WTC11 (cell line): ENCODE measurements at regions not wholly inside any gene's neighbourhood (a gene's known extent, or its start where the extent isn't known, plus 50 kb on each side); places are given as distances from the start of the nearest gene placed in this dataset.

Source experiments
- ATAC-seq: fragments of 200-7000 bp; cut with Tn5 transposase; 2 replicates; pipeline ENCODE4 v1.10.0; 2021; ENCODE audit warnings: mild to moderate bottlenecking, moderate library complexity
- CTCF ChIA-PET: fragments of 300-600 bp; sonication (Branson Sonifier 250); formaldehyde crosslinking; loops from one replicate; lab custom pipeline; 2021; ENCODE audit warnings: antibody characterized with exemption; lab: Charles Lee
- POLR2A ChIA-PET: fragments of 350-600 bp; sonication (Branson Sonifier 250); formaldehyde crosslinking; loops from one replicate; lab custom pipeline; 2021; ENCODE audit warnings: antibody characterized with exemption; lab: Charles Lee
- DNase-seq: peaks from one replicate; pipeline ENCODE4 v3.0.0; 2021; ENCODE audit warnings: low spot score
- H3K27ac Mint-ChIP-seq: 2 replicates; pipeline ENCODE4 v1.8.0; 2021; ENCODE audit warnings: mixed read lengths
- H3K27me3 Mint-ChIP-seq: 2 replicates; pipeline ENCODE4 v1.8.0; 2021; ENCODE audit warnings: low read depth, mild to moderate bottlenecking, moderate library complexity, mixed read lengths
- H3K36me3 Mint-ChIP-seq: 2 replicates; pipeline ENCODE4 v1.8.0; 2021; ENCODE audit warnings: mixed read lengths
- H3K4me1 Mint-ChIP-seq: 2 replicates; pipeline ENCODE4 v1.8.0; 2022; ENCODE audit warnings: mixed read lengths
- H3K4me3 Mint-ChIP-seq: 2 replicates; pipeline ENCODE4 v1.8.0; 2021; ENCODE audit warnings: mild to moderate bottlenecking, moderate library complexity, mixed read lengths
- H3K9me3 Mint-ChIP-seq: 2 replicates; pipeline ENCODE4 v1.8.0; 2021; ENCODE audit warnings: mixed read lengths
- CREB1 ChIP-seq: sonication (generic); formaldehyde crosslinking; IDR thresholded peaks from 2 replicates; pipeline ENCODE4 v1.8.0; 2023; ENCODE audit warnings: mild to moderate bottlenecking, missing genetic modification reagents
- FOXK1 ChIP-seq: sonication (generic); formaldehyde crosslinking; IDR thresholded peaks from 2 replicates; pipeline ENCODE4 v1.8.0; 2022; ENCODE audit warnings: mild to moderate bottlenecking, moderate library complexity, missing genetic modification reagents
- GRHL2 ChIP-seq: fragments of 250-450 bp; sonication (Bioruptor Pico); IDR thresholded peaks from 2 replicates; pipeline ENCODE4 v1.8.0; 2022; ENCODE audit warnings: mild to moderate bottlenecking, moderate library complexity; ENCODE audit not compliant: insufficient replicate concordance, severe bottlenecking
- MXD4 ChIP-seq: fragments of 250-450 bp; sonication (Bioruptor Pico); IDR thresholded peaks from 2 replicates; pipeline ENCODE4 v1.8.0; 2021; ENCODE audit warnings: mild to moderate bottlenecking, moderate library complexity, borderline replicate concordance
- MYBL2 ChIP-seq: sonication (generic); formaldehyde crosslinking; IDR thresholded peaks from 2 replicates; pipeline ENCODE4 v1.8.1; 2023; ENCODE audit warnings: mild to moderate bottlenecking, moderate library complexity, missing genetic modification reagents
- NFATC4 ChIP-seq: fragments of 250-450 bp; sonication (Bioruptor Pico); IDR thresholded peaks from 2 replicates; pipeline ENCODE4 v1.9.0; 2021; ENCODE audit warnings: mild to moderate bottlenecking
- NR2C2 ChIP-seq: sonication (generic); formaldehyde crosslinking; IDR thresholded peaks from 2 replicates; pipeline ENCODE4 v1.8.0; 2022; ENCODE audit warnings: mild to moderate bottlenecking, missing genetic modification reagents
- NR3C1 ChIP-seq: sonication (generic); formaldehyde crosslinking; conservative IDR thresholded peaks from 2 replicates; pipeline ENCODE4 v1.8.1; 2023; ENCODE audit warnings: low read depth, mild to moderate bottlenecking, missing genetic modification reagents
- PRRX2 ChIP-seq: fragments of 250-450 bp; sonication (Bioruptor Pico); IDR thresholded peaks from 2 replicates; pipeline ENCODE4 v1.8.0; 2021; ENCODE audit warnings: mild to moderate bottlenecking
- RELA ChIP-seq: sonication (generic); formaldehyde crosslinking; IDR thresholded peaks from 2 replicates; pipeline ENCODE4 v1.8.1; 2022; ENCODE audit warnings: missing genetic modification reagents, mild to moderate bottlenecking, borderline replicate concordance
- SMAD4 ChIP-seq: sonication (generic); formaldehyde crosslinking; IDR thresholded peaks from 2 replicates; pipeline ENCODE4 v1.8.0; 2022; ENCODE audit warnings: mild to moderate bottlenecking, missing genetic modification reagents
- ZNF138 ChIP-seq: sonication (generic); formaldehyde crosslinking; conservative IDR thresholded peaks from 2 replicates; pipeline ENCODE4 v1.8.1; 2022; ENCODE audit warnings: mild to moderate bottlenecking, moderate library complexity, missing genetic modification reagents
- ZNF263 ChIP-seq: sonication (generic); formaldehyde crosslinking; IDR thresholded peaks from 2 replicates; pipeline ENCODE4 v1.8.1; 2022; ENCODE audit warnings: low read depth, mild to moderate bottlenecking, moderate library complexity, missing genetic modification reagents
- ZNF396 ChIP-seq: fragments of 250-450 bp; sonication (Bioruptor Pico); IDR thresholded peaks from 2 replicates; pipeline ENCODE4 v1.8.0; 2021; ENCODE audit warnings: mild to moderate bottlenecking, moderate library complexity, borderline replicate concordance
- ZNF423 ChIP-seq: fragments of 250-450 bp; sonication (Bioruptor Pico); IDR thresholded peaks from 2 replicates; pipeline ENCODE4 v2.1.2; 2022; ENCODE audit warnings: mild to moderate bottlenecking, moderate library complexity
- TF ChIP-seq, protein P1 (sequence below): sonication (generic); formaldehyde crosslinking; IDR thresholded peaks from 2 replicates; pipeline ENCODE4 v1.8.0; 2023; ENCODE audit warnings: missing genetic modification reagents
- TF ChIP-seq, protein P2 (sequence below): fragments of 250-450 bp; sonication (Bioruptor Pico); IDR thresholded peaks from 2 replicates; pipeline ENCODE4 v1.9.0; 2021; ENCODE audit warnings: moderate library complexity, mild to moderate bottlenecking, inconsistent platforms, borderline replicate concordance
- TF ChIP-seq, protein P3 (sequence below): sonication (generic); formaldehyde crosslinking; IDR thresholded peaks from 2 replicates; pipeline ENCODE4 v1.8.1; 2023; ENCODE audit warnings: mild to moderate bottlenecking, missing genetic modification reagents, moderate library complexity
- TF ChIP-seq, protein P4 (sequence below): sonication (generic); formaldehyde crosslinking; IDR thresholded peaks from 2 replicates; pipeline ENCODE4 v1.8.0; 2023; ENCODE audit warnings: mild to moderate bottlenecking, missing genetic modification reagents
- TF ChIP-seq, protein P5 (sequence below): sonication (generic); formaldehyde crosslinking; conservative IDR thresholded peaks from 2 replicates; pipeline ENCODE4 v1.8.1; 2022; ENCODE audit warnings: mild to moderate bottlenecking, missing genetic modification reagents
- TF ChIP-seq, protein P6 (sequence below): fragments of 200-600 bp; IDR thresholded peaks from 2 replicates; pipeline ENCODE4 v1.8.0; 2022; ENCODE audit warnings: antibody characterized with exemption
- TF ChIP-seq, protein P7 (sequence below): sonication (generic); formaldehyde crosslinking; IDR thresholded peaks from 2 replicates; pipeline ENCODE4 v1.8.1; 2022; ENCODE audit warnings: mild to moderate bottlenecking, moderate library complexity, missing genetic modification reagents
- TF ChIP-seq, protein P8 (sequence below): sonication (generic); formaldehyde crosslinking; IDR thresholded peaks from 2 replicates; pipeline ENCODE4 v1.8.1; 2023; ENCODE audit warnings: mild to moderate bottlenecking, moderate library complexity, missing genetic modification reagents

DNA sequence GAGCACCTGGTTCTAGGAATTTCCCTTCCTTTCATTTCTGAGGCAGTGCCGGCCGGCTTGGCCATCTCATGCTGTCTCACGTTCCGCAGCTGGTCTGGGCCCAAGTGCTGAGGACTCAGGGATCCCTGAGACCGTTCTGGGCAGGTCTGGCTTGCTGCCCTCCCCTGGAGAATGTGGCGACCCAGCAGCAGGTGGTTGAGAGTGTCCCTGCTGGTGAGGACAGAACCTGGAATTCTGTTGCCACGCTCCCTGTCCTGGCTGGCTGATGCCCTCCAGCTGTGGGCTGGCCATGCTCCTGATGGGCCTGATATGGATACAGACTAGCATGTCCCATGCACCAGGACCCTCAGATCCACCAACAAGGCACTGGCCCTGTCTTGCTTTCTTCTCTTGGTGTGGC is 114.0 kb upstream of the C1QTNF9B start:
- H3K27ac Mint-ChIP-seq, result no peak overlapping the region
- TF ChIP-seq ZNF423 (CRISPR knock-in tag) (no peak), GRHL2 (CRISPR knock-in tag) (no peak), CREB1 (CRISPR knock-in tag) (no peak), NFATC4 (no peak), ZNF263 (no peak), MXD4 (CRISPR knock-in tag) (no peak), SMAD4 (CRISPR knock-in tag) (no peak), NR2C2 (no peak)
- TF ChIP-seq, protein P1, sequence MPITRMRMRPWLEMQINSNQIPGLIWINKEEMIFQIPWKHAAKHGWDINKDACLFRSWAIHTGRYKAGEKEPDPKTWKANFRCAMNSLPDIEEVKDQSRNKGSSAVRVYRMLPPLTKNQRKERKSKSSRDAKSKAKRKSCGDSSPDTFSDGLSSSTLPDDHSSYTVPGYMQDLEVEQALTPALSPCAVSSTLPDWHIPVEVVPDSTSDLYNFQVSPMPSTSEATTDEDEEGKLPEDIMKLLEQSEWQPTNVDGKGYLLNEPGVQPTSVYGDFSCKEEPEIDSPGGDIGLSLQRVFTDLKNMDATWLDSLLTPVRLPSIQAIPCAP, result no peak
- TF ChIP-seq, protein P2, sequence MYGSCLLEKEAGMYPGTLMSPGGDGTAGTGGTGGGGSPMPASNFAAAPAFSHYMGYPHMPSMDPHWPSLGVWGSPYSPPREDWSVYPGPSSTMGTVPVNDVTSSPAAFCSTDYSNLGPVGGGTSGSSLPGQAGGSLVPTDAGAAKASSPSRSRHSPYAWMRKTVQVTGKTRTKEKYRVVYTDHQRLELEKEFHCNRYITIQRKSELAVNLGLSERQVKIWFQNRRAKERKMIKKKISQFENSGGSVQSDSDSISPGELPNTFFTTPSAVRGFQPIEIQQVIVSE, result no peak
- TF ChIP-seq, protein P3, sequence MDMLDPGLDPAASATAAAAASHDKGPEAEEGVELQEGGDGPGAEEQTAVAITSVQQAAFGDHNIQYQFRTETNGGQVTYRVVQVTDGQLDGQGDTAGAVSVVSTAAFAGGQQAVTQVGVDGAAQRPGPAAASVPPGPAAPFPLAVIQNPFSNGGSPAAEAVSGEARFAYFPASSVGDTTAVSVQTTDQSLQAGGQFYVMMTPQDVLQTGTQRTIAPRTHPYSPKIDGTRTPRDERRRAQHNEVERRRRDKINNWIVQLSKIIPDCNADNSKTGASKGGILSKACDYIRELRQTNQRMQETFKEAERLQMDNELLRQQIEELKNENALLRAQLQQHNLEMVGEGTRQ (CRISPR knock-in tag), result no peak
- TF ChIP-seq, protein P4, sequence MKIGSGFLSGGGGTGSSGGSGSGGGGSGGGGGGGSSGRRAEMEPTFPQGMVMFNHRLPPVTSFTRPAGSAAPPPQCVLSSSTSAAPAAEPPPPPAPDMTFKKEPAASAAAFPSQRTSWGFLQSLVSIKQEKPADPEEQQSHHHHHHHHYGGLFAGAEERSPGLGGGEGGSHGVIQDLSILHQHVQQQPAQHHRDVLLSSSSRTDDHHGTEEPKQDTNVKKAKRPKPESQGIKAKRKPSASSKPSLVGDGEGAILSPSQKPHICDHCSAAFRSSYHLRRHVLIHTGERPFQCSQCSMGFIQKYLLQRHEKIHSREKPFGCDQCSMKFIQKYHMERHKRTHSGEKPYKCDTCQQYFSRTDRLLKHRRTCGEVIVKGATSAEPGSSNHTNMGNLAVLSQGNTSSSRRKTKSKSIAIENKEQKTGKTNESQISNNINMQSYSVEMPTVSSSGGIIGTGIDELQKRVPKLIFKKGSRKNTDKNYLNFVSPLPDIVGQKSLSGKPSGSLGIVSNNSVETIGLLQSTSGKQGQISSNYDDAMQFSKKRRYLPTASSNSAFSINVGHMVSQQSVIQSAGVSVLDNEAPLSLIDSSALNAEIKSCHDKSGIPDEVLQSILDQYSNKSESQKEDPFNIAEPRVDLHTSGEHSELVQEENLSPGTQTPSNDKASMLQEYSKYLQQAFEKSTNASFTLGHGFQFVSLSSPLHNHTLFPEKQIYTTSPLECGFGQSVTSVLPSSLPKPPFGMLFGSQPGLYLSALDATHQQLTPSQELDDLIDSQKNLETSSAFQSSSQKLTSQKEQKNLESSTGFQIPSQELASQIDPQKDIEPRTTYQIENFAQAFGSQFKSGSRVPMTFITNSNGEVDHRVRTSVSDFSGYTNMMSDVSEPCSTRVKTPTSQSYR, result no peak
- CTCF ChIA-PET, result interaction anchor here (0.9 to 1.7 kb wide), 2 partner anchors 10 to 51 kb away, joined by 3 to 5 read pairs; no protein-coding TSS in a partner anchor

DNA sequence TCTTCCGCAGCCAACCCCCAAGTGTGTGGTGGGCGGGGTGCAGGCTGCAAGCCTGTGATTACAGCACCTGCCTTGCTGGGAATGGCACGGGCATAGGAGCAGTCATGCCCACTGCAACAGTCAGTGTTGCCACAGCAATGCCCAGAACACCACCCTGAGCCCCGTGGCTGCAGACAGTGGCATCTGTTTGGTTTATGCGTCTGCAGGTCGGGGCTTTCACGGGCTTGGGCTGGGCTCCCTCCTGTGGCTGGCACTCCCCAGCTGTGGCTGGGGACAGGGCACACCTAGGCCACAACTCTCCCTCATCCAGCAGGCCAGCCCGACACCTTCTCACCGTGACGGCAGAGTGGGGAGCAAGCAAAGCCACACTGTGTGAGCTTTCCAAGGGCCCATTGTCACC is 115.3 kb upstream of the C1QTNF9B start:
- Mint-ChIP-seq H3K9me3 (peaks cover 16% of the 10 kb centered on the region), H3K27ac (no peak overlapping the region), H3K4me1 (no peaks in the 10 kb centered on the region), H3K36me3 (no peaks in the 10 kb centered on the region), H3K27me3 (no peaks in the 10 kb centered on the region; the same call in 1 of the 2 replicates), H3K4me3 (no peak overlapping the region)
- TF ChIP-seq FOXK1 (CRISPR knock-in tag), result no peak
- no peak for TF ChIP-seq NR3C1 (CRISPR knock-in tag)
- TF ChIP-seq, protein P5, sequence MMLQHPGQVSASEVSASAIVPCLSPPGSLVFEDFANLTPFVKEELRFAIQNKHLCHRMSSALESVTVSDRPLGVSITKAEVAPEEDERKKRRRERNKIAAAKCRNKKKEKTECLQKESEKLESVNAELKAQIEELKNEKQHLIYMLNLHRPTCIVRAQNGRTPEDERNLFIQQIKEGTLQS (CRISPR knock-in tag), result no peak
- no peak for TF ChIP-seq MYBL2 (CRISPR knock-in tag)
- no peak for TF ChIP-seq ZNF138 (CRISPR knock-in tag)
- no peak for TF ChIP-seq RELA (CRISPR knock-in tag)
- TF ChIP-seq, protein P6, sequence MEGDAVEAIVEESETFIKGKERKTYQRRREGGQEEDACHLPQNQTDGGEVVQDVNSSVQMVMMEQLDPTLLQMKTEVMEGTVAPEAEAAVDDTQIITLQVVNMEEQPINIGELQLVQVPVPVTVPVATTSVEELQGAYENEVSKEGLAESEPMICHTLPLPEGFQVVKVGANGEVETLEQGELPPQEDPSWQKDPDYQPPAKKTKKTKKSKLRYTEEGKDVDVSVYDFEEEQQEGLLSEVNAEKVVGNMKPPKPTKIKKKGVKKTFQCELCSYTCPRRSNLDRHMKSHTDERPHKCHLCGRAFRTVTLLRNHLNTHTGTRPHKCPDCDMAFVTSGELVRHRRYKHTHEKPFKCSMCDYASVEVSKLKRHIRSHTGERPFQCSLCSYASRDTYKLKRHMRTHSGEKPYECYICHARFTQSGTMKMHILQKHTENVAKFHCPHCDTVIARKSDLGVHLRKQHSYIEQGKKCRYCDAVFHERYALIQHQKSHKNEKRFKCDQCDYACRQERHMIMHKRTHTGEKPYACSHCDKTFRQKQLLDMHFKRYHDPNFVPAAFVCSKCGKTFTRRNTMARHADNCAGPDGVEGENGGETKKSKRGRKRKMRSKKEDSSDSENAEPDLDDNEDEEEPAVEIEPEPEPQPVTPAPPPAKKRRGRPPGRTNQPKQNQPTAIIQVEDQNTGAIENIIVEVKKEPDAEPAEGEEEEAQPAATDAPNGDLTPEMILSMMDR, result no peak
- TF ChIP-seq, protein P7, sequence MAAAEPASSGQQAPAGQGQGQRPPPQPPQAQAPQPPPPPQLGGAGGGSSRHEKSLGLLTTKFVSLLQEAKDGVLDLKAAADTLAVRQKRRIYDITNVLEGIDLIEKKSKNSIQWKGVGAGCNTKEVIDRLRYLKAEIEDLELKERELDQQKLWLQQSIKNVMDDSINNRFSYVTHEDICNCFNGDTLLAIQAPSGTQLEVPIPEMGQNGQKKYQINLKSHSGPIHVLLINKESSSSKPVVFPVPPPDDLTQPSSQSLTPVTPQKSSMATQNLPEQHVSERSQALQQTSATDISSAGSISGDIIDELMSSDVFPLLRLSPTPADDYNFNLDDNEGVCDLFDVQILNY, result no peak
- no peak for TF ChIP-seq PRRX2 (CRISPR knock-in tag)
- TF ChIP-seq, protein P8, sequence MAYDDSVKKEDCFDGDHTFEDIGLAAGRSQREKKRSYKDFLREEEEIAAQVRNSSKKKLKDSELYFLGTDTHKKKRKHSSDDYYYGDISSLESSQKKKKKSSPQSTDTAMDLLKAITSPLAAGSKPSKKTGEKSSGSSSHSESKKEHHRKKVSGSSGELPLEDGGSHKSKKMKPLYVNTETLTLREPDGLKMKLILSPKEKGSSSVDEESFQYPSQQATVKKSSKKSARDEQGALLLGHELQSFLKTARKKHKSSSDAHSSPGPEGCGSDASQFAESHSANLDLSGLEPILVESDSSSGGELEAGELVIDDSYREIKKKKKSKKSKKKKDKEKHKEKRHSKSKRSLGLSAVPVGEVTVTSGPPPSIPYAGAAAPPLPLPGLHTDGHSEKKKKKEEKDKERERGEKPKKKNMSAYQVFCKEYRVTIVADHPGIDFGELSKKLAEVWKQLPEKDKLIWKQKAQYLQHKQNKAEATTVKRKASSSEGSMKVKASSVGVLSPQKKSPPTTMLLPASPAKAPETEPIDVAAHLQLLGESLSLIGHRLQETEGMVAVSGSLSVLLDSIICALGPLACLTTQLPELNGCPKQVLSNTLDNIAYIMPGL (CRISPR knock-in tag), result no peak
- TF ChIP-seq ZNF396 (CRISPR knock-in tag), result no peak
- CTCF ChIA-PET, result interaction anchor here (1.2 kb wide), 1 partner anchor 53 kb away, joined by 3 read pairs; no protein-coding TSS in a partner anchor
- no peak for DNase-seq
- POLR2A ChIA-PET, result no interaction called here
- no peak for ATAC-seq

More for the DNA sequence above, 114.0 kb upstream of the C1QTNF9B start:
- POLR2A ChIA-PET, result no interaction called here
- Mint-ChIP-seq H3K4me1 (no peaks in the 10 kb centered on the region), H3K9me3 (peaks cover 16% of the 10 kb centered on the region), H3K27me3 (no peaks in the 10 kb centered on the region; the same call in 1 of the 2 replicates), H3K36me3 (no peaks in the 10 kb centered on the region), H3K4me3 (no peak overlapping the region)
- peak; percentile 30; the same call in 1 of the 2 replicates for ATAC-seq
- no peak for DNase-seq
